Thoracic aorta (tissue), 2 donors: ENCODE measurements at regions not wholly inside any gene's neighbourhood (a gene's known extent, or its start where the extent isn't known, plus 50 kb on each side); places are given as distances from the start of the nearest gene placed in this dataset.
A peak's percentile ranks its signal among the peaks of the same experiment; 100 is the strongest.

ENCODE experiments used
- ATAC-seq: fragments of 150-250 bp; one replicate; pipeline ENCODE4 v1.8.0; 2017; ENCODE audit warnings: low read depth; ENCODE audit not compliant: insufficient number of reproducible peaks, low FRiP score
- DNase-seq: peaks from one replicate; pipeline ENCODE4 v3.0.0-alpha.2; 2020; ENCODE audit warnings: low spot score
- H3K27ac ChIP-seq, 2 donors: fragments of 200-600 bp; sonication (generic); 1 replicate in 1 of 2; 2 replicates in 1 of 2; pipeline ENCODE4 v1.5.1; 2016; ENCODE audit warnings: mild to moderate bottlenecking in 2 of 2, moderate library complexity in 2 of 2
- H3K27me3 ChIP-seq: fragments of 200-600 bp; sonication (generic); replicated peaks from 2 replicates; pipeline ENCODE4 v1.6.0; 2016; ENCODE audit warnings: mild to moderate bottlenecking; ENCODE audit not compliant: insufficient read depth
- H3K36me3 ChIP-seq: fragments of 200-600 bp; sonication (generic); one replicate; pipeline ENCODE4 v1.5.1; 2016
- H3K4me1 ChIP-seq, 2 donors: fragments of 200-600 bp; sonication (generic); 1 replicate in 1 of 2; 2 replicates in 1 of 2; pipeline versions ENCODE4 v1.5.1 to v1.6.0; 2016; ENCODE audit warnings: low read depth in 2 of 2, mild to moderate bottlenecking in 1 of 2; ENCODE audit not compliant: control insufficient read depth in 1 of 2
- H3K4me3 ChIP-seq: fragments of 200-600 bp; sonication (generic); 2 replicates; pipeline ENCODE4 v1.5.1; 2016; ENCODE audit warnings: mild to moderate bottlenecking
- H3K9me3 ChIP-seq: fragments of 200-600 bp; sonication (generic); 2 replicates; pipeline ENCODE4 v1.5.1; 2016
- CTCF ChIP-seq: fragments of 200-600 bp; sonication (generic); IDR thresholded peaks from one replicate; pipeline ENCODE4 v1.5.1; 2019; ENCODE audit warnings: antibody characterized with exemption

- TF ChIP-seq CTCF: no peak
- no peak for ATAC-seq
- no peak overlapping the region for H3K27ac ChIP-seq
These were observed 231.7 kb downstream of the SKIDA1 start for GRCh38 chr10:21293518-21294356.

GRCh38 chr10:21292763-21293517 is 232.5 kb downstream of the SKIDA1 start:
- peak overlapping the region; percentile 71 for H3K4me3 ChIP-seq
- no peak overlapping the region for H3K27ac ChIP-seq
- no peak for TF ChIP-seq CTCF
- H3K9me3 ChIP-seq: no peaks in the 10 kb centered on the region
- no peaks in the 10 kb centered on the region for H3K36me3 ChIP-seq
- DNase-seq (peak; percentile 47), ATAC-seq (peak; percentile 69)
- H3K27me3 ChIP-seq: no peaks in the 10 kb centered on the region
- H3K4me1 ChIP-seq: peaks cover 12 to 15% of the 10 kb centered on the region in 2 donors

More at GRCh38 chr10:21293518-21294356, 231.7 kb downstream of the SKIDA1 start:
- H3K4me1 ChIP-seq: peaks cover 12 to 15% of the 10 kb centered on the region in 2 donors
- no peaks in the 10 kb centered on the region for H3K9me3 ChIP-seq
- no peaks in the 10 kb centered on the region for H3K27me3 ChIP-seq
- H3K4me3 ChIP-seq: peak overlapping the region; percentile 71
- no peak for DNase-seq
- no peaks in the 10 kb centered on the region for H3K36me3 ChIP-seq

GRCh38 chr10:21290499-21291160 is 234.9 kb downstream of the SKIDA1 start:
- H3K36me3 ChIP-seq: no peaks in the 10 kb centered on the region
- peaks cover 12 to 15% of the 10 kb centered on the region in 2 donors for H3K4me1 ChIP-seq
- no peaks in the 10 kb centered on the region for H3K9me3 ChIP-seq
- no peaks in the 10 kb centered on the region for H3K27me3 ChIP-seq
- DNase-seq (no peak), ATAC-seq (no peak)
- no peak overlapping the region for H3K4me3 ChIP-seq
- TF ChIP-seq CTCF: no peak
- H3K27ac ChIP-seq: no peak overlapping the region

GRCh38 chr10:21289961-21290360 is 235.5 kb downstream of the SKIDA1 start:
- H3K4me1 ChIP-seq: peaks cover 12 to 15% of the 10 kb centered on the region in 2 donors
- ATAC-seq: no peak

More at GRCh38 chr10:21289961-21290360, 235.5 kb downstream of the SKIDA1 start:
- Histone ChIP-seq H3K9me3 (no peaks in the 10 kb centered on the region), H3K36me3 (no peaks in the 10 kb centered on the region), H3K4me3 (no peak overlapping the region), H3K27me3 (no peaks in the 10 kb centered on the region), H3K27ac (no peak overlapping the region)
- TF ChIP-seq CTCF: no peak
- no peak for DNase-seq
